Ishikawa (cell line): ENCODE measurements at regions not wholly inside any gene's neighbourhood (a gene's known extent, or its start where the extent isn't known, plus 50 kb on each side); places are given as distances from the start of the nearest gene placed in this dataset.

Experiments used
- CEBPB ChIP-seq: IDR thresholded peaks from 2 replicates; pipeline ENCODE4 v1.6.1; 2012
- EGR1 ChIP-seq: IDR thresholded peaks from 2 replicates; pipeline ENCODE4 v1.6.1; 2012
- EP300 ChIP-seq: IDR thresholded peaks from 2 replicates; pipeline ENCODE4 v1.6.1; 2012; ENCODE audit warnings: borderline replicate concordance
- RAD21 ChIP-seq: IDR thresholded peaks from 2 replicates; pipeline ENCODE4 v1.6.1; 2012; ENCODE audit warnings: low read depth
- REST ChIP-seq: IDR thresholded peaks from 2 replicates; pipeline ENCODE4 v1.6.1; 2012; ENCODE audit warnings: low read depth, mild to moderate bottlenecking
- TCF12 ChIP-seq: IDR thresholded peaks from 2 replicates; pipeline ENCODE4 v1.6.1; 2012; ENCODE audit warnings: low read depth
- TEAD4 ChIP-seq: IDR thresholded peaks from 2 replicates; pipeline ENCODE4 v1.6.1; 2012
- YY1 ChIP-seq: IDR thresholded peaks from 2 replicates; pipeline ENCODE4 v1.6.1; 2012; ENCODE audit warnings: low read depth

DNA sequence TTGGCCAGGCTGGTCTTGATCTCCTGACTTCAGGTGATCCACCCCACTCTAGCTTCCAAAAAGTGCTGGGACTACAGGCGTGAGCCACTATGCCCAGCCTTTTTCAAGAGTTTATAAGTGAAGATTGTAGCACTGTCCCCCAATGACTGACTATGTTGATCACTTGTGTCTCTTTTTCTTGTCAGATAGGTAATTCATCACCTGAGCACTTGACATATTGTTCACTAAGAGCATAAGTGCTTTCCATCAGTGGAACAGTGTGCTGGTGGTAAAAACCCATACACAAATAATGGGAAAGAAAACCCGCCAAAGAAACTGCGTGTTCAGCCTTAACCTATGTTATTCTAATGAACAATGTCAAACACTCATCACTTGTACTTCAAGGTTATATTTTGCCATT is 414.4 kb upstream of the CDH7 start:
- TF ChIP-seq EP300 (no peak), TEAD4 (no peak), REST (no peak), TCF12 (no peak), YY1 (no peak), RAD21 (no peak), CEBPB (no peak), EGR1 (no peak)
